NCI-H446 (cell line): ENCODE measurements at regions not wholly inside any gene's neighbourhood (a gene's known extent, or its start where the extent isn't known, plus 50 kb on each side); places are given as distances from the start of the nearest gene placed in this dataset.

Experiments used
- DNase-seq, 2 experiments: peaks; one replicate each; lab custom pipeline; 2025; lab: John Stamatoyannopoulos, UW

DNA sequence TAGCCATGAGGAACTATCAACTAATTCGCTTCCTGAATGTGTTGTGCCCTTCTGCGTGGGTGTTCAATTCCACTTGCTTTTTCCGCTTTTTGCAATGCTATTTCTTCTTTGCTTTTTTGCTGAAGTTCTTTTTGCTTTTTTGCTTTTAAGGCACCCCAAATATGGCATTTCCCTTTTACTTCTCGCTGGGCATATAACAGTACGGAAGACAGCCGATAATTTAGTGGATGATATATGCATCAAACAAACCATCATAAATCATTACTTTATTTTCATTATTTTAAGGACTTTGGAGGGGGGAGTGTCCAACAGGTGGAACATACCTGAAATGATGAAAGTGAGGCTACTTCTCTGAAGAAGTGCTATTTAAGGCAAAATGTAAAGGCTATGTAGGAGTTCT, 277.0 kb upstream of the MTPN start:
- DNase-seq, result no peak

DNA sequence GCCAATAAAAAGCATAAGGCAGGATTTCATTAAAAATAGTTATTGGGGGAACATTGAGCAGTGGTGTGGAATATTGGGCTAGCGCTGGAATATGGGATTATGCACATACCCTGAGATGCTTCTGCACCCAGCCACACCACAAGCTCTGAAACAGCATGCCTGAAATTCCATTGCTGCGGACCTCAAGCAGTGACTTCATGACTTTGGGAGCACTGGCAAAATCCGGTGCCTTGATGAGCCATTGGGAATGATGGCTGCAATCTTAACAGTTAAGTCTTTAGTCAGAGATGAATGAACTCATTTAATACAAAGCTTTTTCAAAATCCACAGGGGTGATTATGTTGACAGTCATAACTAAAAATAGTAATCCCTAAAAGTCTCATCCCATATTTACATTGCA, 274.7 kb upstream of the MTPN start:
- no peak for DNase-seq

GRCh38 chr7:136247211-136247610, 270.1 kb upstream of the MTPN start:
- no peak for DNase-seq

DNA sequence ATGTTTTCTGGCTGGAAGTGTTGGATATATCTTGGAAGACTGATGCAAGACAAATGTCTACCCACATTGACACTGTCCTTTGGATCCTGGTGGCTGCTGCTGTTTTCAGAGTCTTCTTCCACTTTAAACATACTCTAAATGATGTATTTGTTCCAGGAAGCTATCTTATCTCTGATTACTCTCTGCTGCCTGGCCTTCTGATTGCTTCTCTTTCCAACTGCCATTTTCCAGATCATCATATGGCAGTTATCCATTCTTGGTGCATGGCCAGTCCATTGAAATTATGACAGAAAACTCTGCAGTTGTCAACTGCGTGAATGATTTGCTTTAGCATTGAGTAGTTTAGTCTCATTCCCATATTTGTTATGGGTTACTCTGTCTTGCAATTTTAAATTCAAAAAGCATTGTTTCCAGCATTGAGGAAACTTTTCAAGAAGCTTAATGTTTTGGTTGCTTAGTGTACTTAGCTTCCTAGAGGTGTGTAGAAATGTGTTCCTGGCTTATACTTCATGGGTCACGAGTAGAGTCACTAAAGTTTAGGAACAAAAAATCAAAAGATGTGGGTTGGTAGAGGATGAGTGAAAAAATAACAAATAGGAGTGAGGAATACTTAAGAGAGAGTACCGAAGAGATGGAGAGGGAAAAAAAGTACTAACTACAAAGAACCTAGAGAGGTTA, 268.3 kb upstream of the MTPN start:
- no peak for DNase-seq

GRCh38 chr7:136234040-136234439, 256.9 kb upstream of the MTPN start:
- no peak for DNase-seq

DNA sequence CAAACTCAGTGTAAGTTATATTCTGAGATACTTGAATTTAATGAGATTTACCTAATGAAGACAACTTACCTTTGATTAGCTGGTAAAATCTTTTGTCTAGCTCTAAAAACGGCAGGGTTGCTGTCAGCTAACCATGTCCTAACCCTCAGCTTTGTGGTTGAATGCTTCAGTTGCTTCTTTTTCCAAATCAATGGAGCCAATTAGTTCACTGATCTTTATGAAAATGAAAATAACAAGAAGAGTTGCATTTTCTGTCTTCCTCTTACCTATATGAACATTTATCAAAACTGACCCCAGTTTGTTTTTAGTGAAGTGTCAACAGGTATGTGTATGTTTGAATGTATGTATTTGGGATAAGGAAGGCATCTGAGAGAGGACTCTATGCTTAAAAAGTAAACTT, 253.1 kb upstream of the MTPN start:
- DNase-seq, result no peak

- DNase-seq, result no peak
Measured at GRCh38 chr7:136229790-136230189, 252.6 kb upstream of the MTPN start.

DNA sequence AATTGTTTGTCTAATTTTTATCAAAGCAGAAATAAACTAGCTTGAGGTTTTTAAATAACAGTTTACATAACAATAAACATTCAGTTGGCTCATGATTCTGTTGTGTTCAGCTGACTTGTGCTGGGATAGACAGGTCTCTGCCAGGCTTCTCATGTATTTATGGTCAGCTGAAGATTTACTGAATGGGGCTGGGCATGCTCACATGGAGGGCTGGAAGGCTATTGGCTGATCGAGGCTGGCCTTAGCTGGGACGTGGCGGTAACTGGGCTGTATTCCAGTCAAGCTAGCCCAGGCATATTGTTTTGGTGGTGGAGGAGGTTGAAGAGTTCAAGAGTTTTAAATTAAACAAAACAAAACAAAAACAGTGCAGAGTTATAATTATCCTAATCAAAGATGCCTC, 251.0 kb upstream of the MTPN start:
- DNase-seq, result no peak

DNA sequence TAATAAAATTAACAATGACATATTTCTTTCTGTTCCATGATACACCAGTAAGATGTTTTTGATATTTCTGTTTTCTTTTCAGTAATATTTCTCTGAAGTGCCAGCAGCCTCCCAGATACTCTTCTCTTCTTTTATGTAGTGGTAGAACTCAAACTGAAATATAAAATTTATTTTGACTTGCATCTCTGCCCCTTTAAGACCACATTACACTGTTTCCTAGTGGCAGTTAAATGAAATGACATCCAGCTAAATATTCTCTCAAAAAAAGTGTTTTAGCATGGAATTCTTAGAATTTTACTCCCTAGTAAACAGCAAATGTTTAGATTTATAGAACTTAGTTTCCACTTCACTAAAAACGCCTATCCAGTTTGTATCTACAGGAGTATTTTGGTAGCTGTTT, 237.2 kb upstream of the MTPN start:
- DNase-seq, result no peak

DNA sequence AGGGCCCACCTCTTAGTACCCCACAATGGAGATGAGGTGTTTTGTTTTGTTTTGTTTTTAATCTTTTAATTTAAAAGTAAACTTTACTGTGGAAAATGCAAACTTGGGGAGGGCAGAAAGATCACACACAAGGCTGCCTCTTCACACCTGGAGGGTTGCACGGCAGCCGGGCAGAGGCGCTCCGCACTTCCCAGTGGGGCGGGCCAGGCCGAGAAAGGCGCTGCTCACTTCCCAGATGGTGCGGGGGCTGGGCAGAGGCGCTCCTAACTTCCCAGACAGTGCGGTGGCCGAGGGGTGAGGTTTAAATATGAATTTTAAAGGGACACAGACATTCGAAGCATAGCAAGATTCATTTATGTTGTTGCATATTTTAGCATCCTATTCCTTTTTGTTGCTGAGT, 235.9 kb upstream of the MTPN start:
- no peak for DNase-seq

DNA sequence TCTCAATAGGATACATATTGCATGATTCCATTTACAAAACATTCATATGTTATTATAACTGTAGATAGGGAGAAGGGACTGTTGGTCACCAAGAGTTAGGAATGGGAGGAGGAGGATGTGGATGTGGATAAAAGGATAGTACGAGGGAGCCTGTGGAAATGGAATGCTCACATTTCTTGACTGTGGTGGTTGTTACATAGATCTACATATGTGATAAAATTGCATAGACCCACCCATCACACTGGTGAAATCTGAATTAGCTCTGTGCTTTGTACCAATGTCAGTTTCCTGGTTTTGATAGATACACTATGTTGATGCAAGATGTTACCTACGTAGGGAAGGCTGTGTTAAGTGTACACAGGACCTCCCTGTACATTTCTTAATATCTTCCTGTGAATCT, 233.5 kb upstream of the MTPN start:
- no peak for DNase-seq

GRCh38 chr7:136210079-136210478, 232.9 kb upstream of the MTPN start:
- DNase-seq, result no peak

DNA sequence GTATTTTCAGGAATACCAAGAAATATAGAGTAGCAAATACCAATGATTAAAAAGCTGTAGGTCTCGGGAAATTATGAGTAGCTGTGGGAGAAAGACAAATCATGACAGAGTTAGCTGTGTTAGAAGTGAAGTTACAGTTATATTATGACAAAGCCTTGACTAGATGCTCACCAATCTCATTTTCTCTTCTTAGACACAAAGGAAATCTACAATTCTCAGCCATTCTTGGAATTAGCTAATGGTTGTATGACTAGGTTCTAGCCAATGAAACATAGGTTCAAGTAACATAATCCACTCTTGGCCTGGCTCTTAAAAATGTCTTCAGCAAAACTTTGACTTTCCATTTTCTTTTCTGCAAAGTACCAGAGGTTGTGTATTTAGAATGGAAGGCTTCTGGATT, 228.8 kb upstream of the MTPN start:
- no peak for DNase-seq

- DNase-seq, result no peak
Measured at GRCh38 chr7:136198168-136198567, 221.0 kb upstream of the MTPN start.

DNA sequence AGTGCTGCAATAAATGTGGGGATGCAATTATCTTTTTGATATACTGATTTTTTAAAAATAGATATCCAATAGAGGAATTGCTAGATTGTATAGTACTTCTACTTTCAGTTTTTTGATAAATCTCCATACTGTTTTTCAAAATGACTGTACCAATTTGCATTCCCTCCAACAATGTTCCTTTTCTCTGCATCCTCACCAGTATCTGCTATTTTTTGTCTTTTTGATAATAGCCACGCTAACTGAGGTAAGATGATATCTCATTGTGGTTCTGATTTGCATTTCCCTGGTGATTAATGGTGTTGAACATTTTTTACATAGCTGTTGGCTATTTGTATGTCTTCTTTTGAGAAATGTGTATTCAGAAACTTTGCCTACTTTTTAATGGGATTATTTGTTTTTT, 217.7 kb upstream of the MTPN start:
- no peak for DNase-seq

DNA sequence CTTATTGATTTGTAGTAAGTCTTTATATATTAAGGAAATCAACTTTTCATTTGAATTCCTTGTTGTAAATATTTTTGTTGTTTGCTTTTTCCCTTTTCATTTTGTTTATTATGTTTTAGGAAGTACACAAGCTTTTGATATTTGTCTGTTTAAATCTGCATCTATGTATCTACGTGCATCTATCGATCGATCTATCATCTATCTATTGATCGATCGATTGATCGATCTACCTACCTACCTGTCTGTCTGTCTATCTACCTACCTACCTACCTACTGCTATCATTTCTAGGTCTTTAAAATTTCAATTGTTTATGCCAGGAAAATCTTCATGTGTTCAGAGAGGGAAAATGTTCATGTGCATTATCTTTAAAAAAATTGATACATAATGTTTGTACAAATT, 216.8 kb upstream of the MTPN start:
- no peak for DNase-seq

- DNase-seq, result no peak
Measured at GRCh38 chr7:136189506-136189998, 212.4 kb upstream of the MTPN start.

GRCh38 chr7:136186281-136186680, 209.1 kb upstream of the MTPN start:
- no peak for DNase-seq

DNA sequence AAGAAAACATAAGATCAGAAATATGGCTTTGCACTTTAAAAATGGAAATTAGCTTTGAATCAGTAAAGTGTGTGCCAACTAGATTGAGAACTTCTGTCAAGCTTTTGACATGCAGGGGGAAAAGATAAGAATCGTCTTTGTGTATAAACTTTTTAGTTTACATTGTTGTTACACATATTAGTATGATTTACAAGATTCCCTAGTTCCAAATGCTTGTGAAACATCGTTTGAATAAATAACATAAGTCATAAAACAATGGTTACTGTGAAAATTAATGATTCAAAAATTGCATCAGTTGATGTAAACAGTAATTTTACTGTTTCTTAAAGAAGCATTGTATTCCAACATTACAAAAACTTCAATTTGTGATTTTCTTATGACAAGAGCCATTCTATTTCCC, 207.6 kb upstream of the MTPN start:
- DNase-seq, result no peak

GRCh38 chr7:136183981-136184380, 206.8 kb upstream of the MTPN start:
- DNase-seq, result no peak

DNA sequence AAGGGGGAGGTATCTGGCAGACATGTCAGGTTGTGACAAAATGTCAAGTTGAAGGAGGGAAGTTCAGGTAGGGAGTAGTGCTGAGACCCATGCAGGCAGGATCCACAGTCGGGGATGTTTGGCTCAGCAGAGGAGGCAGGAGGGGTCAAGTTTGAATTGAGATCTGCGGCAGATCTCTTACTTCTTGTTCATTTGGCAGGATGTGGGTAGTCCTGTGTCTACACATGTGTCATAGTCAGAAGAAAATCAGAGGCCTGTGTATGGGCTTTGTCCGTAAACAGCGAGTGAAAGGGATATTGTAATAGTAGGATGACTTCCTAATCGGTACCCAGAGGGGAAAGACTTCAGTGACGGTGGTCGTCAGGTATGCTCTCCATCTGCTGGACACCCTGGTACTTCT, 203.8 kb upstream of the MTPN start:
- DNase-seq, result no peak

- DNase-seq, result no peak
Measured at GRCh38 chr7:136179851-136180721, 202.9 kb upstream of the MTPN start.

- no peak for DNase-seq
Measured at GRCh38 chr7:136179154-136179553, 202.0 kb upstream of the MTPN start.
